ENCODE measurements at regions not wholly inside any gene's neighbourhood (a gene's known extent, or its start where the extent isn't known, plus 50 kb on each side); places are given as distances from the start of the nearest gene placed in this dataset.
"Not testable (repeated sequence)": the region's sequence is repeated elsewhere in the genome, so short reads cannot be mapped to it uniquely, and the experiment has no call there.

DNA sequence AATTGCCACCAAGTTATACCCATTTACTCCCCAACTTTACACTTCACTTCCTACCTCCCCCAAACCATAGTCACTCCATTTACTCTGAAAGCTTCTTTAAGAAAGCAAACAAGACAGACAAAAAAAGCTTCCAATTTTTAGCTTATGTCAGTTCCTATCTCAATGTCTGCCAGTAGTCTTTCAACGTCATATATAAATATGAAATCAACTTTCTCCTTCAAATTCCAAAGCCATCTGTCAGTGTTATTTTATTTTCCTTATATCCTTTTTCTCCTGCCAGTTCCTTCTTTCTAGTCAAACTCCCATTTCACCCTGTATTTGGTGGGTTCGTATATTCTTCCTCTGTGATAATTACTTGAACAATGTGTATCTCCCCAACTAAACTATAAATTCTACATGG is 85.8 kb upstream of the CMC1 start:
- H3K27ac ChIP-seq, result no peak overlapping the region
- TF ChIP-seq ZFX (IDR thresholded peaks at IDR 0.05), result no peak
- TF ChIP-seq, protein P1, sequence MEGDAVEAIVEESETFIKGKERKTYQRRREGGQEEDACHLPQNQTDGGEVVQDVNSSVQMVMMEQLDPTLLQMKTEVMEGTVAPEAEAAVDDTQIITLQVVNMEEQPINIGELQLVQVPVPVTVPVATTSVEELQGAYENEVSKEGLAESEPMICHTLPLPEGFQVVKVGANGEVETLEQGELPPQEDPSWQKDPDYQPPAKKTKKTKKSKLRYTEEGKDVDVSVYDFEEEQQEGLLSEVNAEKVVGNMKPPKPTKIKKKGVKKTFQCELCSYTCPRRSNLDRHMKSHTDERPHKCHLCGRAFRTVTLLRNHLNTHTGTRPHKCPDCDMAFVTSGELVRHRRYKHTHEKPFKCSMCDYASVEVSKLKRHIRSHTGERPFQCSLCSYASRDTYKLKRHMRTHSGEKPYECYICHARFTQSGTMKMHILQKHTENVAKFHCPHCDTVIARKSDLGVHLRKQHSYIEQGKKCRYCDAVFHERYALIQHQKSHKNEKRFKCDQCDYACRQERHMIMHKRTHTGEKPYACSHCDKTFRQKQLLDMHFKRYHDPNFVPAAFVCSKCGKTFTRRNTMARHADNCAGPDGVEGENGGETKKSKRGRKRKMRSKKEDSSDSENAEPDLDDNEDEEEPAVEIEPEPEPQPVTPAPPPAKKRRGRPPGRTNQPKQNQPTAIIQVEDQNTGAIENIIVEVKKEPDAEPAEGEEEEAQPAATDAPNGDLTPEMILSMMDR (conservative IDR thresholded peaks at IDR 0.05), result no peak

DNA sequence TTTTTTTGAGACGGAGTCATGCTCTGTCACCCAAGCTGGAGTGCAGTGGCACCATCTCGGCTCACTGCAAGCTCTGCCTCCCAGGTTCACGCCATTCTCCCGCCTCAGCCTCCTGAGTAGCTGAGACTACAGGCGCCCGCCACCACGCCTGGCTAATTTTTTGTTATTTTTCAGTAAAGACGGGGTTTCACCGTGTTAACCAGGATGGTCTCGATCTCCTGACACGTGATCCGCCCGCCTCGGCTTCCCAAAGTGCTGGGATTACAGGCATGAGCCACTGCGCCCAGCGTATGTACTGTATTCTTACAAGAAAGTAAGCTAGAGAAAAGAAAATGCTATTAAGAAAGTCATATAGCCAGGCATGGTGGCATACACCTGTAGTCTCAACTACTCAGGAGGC is 84.8 kb upstream of the CMC1 start:
- H3K27ac ChIP-seq, result not testable (repeated sequence)

DNA sequence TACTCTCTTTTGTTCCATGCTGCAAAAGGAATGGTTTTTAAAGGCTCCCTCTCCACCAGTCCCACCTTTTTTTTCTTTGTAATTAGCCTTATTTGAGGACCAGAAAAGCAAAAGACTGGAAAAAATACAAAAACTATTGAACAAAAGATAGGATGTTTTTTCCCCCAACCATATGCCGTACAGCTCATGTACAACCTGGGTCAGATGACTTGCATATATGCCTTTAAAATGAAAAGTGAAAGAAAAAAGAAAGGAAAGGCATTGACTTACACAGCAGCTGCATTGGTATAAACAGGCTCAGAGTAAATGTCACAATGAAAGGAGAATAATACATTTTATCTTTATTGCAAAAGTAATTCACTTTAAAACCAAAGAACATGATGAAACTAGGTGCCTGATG is 69.5 kb upstream of the CMC1 start:
- no peak overlapping the region for H3K27ac ChIP-seq
- TF ChIP-seq ZFX (IDR thresholded peaks at IDR 0.05), result no peak
- TF ChIP-seq, protein P1 (conservative IDR thresholded peaks at IDR 0.05), result no peak

DNA sequence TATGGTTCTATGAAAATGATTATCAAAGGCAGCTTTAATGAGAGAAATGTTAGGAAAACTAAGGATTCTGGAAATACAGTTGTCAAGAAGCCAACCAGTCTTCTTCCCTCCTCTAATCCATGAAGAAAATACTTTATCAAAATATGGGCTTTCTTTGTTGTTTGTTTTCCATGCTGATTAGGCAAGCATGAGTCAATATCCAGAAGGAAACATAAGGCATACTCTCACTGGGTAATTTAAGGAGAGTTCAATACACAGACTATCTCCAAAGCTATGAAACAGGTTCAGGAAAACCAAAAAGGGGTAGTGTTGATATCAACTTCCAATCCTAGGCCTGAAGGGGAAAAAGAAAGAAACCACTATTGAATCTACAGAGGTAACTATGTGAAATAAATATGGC is 68.7 kb upstream of the CMC1 start:
- TF ChIP-seq, protein P1 (conservative IDR thresholded peaks at IDR 0.05), result no peak
- no peak for TF ChIP-seq ZFX (IDR thresholded peaks at IDR 0.05)

DNA sequence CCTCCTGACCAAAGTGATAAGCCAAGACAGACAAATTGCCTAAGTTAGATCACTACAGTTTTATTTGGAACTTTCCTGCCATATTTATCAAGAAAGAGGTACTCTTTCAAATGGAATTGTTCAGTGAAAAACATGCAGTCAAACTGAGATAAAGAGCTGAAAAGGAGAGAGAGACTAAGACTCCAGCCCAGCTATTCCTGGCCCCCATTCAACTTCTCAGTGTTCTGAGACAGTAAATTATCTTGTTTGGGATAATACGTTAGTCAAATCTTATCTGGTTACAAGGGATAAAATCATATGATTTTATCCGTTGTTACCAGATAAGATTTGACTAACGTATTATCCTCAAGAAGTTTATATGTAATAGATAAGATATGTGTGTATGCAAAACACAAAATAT is 67.6 kb upstream of the CMC1 start:
- no peak for TF ChIP-seq ZFX (IDR thresholded peaks at IDR 0.05)
- TF ChIP-seq, protein P1 (conservative IDR thresholded peaks at IDR 0.05), result no peak
- H3K27ac ChIP-seq, result no peak overlapping the region

More for the DNA sequence above, 68.7 kb upstream of the CMC1 start:
- H3K27ac ChIP-seq, result no peak overlapping the region

DNA sequence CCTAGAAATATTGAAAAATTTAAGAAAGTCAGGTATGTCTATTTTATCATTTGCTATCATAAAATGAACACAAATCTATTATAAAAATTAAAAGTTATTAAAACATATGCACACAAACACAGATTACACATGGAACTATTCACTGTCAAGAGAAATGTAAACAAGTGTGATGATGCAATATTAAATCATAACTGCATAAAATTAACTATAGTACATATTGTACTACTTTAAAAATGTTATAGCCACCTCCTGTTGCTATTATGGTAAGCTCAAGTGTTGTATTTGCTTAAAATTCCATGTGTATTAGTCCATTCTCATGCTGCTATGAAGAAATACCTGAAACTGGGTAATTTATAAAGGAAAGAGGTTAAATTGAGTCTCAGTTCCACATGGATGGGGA is 54.7 kb upstream of the CMC1 start:
- no peak overlapping the region for H3K27ac ChIP-seq
- TF ChIP-seq, protein P1 (conservative IDR thresholded peaks at IDR 0.05), result no peak
- TF ChIP-seq ZFX (IDR thresholded peaks at IDR 0.05), result no peak

DNA sequence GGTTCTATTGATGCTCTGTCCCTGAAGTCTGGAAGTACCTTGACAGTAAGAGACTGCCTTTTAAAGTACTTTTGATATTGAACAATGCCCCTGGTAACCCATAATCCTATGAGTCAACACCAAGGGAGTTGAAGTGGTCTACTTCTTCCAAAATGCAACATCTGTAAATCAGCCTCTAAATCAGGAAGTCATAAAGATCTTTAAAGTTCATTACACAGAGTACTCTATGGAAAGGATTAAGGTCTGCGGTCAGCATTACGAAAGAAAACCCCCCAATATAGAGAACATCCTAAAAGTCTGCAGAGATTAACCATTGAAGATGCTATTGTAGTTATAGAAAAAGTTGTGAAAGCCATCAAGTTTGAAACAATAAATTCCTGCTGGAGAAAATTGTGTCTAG is 52.7 kb upstream of the CMC1 start:
- TF ChIP-seq ZFX (IDR thresholded peaks at IDR 0.05), result no peak
- TF ChIP-seq, protein P1 (conservative IDR thresholded peaks at IDR 0.05), result no peak
- no peak overlapping the region for H3K27ac ChIP-seq

DNA sequence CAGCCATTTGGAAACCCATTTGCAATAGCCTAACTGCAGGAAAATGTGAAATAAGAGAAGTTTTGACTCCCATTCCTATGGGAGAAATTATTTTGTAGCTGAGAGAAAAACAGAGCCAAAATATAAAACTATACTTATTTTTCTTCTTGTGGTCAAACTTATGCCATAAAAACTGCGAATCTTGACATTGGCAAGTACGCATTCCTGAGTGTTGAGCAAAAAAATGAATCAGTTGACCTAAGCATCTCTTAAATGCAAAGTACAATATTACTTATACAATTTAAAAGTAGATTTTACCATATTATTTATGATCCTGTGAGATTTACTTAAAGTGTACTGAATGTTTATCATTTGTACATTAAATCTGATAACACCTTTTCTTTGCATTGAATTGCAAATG is 50.1 kb upstream of the CMC1 start:
- no peak overlapping the region for H3K27ac ChIP-seq
- TF ChIP-seq ZFX (IDR thresholded peaks at IDR 0.05), result no peak
- TF ChIP-seq, protein P1 (conservative IDR thresholded peaks at IDR 0.05), result no peak

Measured in C4-2B (cell line).